ENCODE measurements at regions not wholly inside any gene's neighbourhood (a gene's known extent, or its start where the extent isn't known, plus 50 kb on each side); places are given as distances from the start of the nearest gene placed in this dataset.

DNA sequence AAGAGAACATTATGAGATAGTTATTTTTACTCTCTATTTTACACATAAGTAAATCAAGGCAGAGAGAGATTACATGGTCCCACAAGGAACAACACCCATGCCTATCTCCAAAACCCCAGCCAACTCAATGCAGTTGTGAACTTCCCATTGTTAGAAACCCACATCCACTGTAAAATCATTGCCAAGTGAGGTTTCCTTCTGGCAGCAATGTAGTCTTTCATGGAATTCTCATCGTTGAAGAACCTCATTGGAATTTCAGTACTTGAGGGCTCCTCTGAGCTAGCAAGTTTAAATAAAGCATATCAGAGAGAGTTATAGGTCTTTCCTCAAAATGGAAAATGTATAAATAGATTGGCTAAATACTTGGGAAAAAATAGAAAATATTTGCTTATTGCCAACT is 105.2 kb downstream of the RAD51AP2 start:
- no peaks in the 10 kb centered on the region for H3K79me2 ChIP-seq (ENCODE audit: control insufficient read depth, insufficient read depth, low read length)
- no peak overlapping the region for H3K4me2 ChIP-seq (ENCODE audit: control insufficient read depth, extremely low read depth, insufficient read depth, low read depth, low read length)
- H3K27ac ChIP-seq (ENCODE audit: control insufficient read depth, insufficient read depth, low read length): no peak overlapping the region
- no peaks in the 10 kb centered on the region for H3K27me3 ChIP-seq (ENCODE audit: control insufficient read depth, extremely low read depth, insufficient read depth, low read length)
- DNase-seq (ENCODE audit: low read depth, low spot score) (no peak), FAIRE-seq (peak; percentile 51)
- no peaks in the 10 kb centered on the region for H3K36me3 ChIP-seq (ENCODE audit: control insufficient read depth in 2 of 2, extremely low read depth in 1 of 2, insufficient read depth in 2 of 2, low read length in 2 of 2)
- TF ChIP-seq, protein P1, sequence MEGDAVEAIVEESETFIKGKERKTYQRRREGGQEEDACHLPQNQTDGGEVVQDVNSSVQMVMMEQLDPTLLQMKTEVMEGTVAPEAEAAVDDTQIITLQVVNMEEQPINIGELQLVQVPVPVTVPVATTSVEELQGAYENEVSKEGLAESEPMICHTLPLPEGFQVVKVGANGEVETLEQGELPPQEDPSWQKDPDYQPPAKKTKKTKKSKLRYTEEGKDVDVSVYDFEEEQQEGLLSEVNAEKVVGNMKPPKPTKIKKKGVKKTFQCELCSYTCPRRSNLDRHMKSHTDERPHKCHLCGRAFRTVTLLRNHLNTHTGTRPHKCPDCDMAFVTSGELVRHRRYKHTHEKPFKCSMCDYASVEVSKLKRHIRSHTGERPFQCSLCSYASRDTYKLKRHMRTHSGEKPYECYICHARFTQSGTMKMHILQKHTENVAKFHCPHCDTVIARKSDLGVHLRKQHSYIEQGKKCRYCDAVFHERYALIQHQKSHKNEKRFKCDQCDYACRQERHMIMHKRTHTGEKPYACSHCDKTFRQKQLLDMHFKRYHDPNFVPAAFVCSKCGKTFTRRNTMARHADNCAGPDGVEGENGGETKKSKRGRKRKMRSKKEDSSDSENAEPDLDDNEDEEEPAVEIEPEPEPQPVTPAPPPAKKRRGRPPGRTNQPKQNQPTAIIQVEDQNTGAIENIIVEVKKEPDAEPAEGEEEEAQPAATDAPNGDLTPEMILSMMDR (optimal IDR thresholded peaks at IDR 0.05 in 1 of 3, IDR thresholded peaks at IDR 0.05 in 1 of 3, conservative IDR thresholded peaks at IDR 0.05 in 1 of 3; ENCODE audit: extremely low read depth in 1 of 3, insufficient read depth in 2 of 3, low read length in 3 of 3): no peak
- no peak for TF ChIP-seq EZH2 (IDR thresholded peaks at IDR 0.05; ENCODE audit: low read length)
- dilution Hi-C loops (cut with MboI; ENCODE audit: extremely low pct_ligation_motif_present, low sequenced_read_pairs): no loop called here
- no peak overlapping the region for H3K4me3 ChIP-seq (ENCODE audit: control insufficient read depth in 2 of 3, extremely low read depth in 1 of 3, insufficient read depth in 2 of 3, low read depth in 1 of 3, low read length in 3 of 3)
- H4K20me1 ChIP-seq (ENCODE audit: control insufficient read depth, extremely low read depth, insufficient read depth, low read length): no peaks in the 10 kb centered on the region
- no peak overlapping the region for H2AFZ ChIP-seq (ENCODE audit: control insufficient read depth, low read length)
- H3K9me3 ChIP-seq (ENCODE audit: control insufficient read depth, low read depth, low read length): no peaks in the 10 kb centered on the region
- H3K9me1 ChIP-seq (ENCODE audit: control insufficient read depth, extremely low read depth, insufficient read depth, low read length): no peaks in the 10 kb centered on the region
- H3K4me1 ChIP-seq (ENCODE audit: control insufficient read depth, extremely low read depth, insufficient read depth, low read length): peaks cover 18% of the 10 kb centered on the region
- H3K9ac ChIP-seq (ENCODE audit: control insufficient read depth, extremely low read depth, insufficient read depth, low read length): no peak overlapping the region

DNA sequence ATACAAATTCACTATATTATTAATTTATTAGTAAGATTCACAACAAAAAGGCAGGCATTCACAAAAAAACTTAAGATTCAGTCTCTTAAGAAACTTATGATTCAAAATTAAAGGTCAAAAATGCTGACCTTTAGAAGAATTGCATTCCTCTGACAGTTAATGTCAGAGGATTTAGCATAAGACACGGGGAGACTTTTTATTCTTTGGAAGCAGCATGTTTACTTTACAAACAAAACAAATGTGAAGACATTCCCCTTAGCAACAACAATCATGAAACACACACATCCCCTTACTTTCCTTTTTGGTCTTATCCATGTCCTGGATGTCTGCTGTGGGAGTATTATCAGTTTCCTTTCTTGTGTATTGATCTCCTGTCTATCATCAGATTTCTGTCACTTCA is 117.1 kb downstream of the RAD51AP2 start:
- no peaks in the 10 kb centered on the region for H3K79me2 ChIP-seq (ENCODE audit: control insufficient read depth, insufficient read depth, low read length)
- no peaks in the 10 kb centered on the region for H3K27me3 ChIP-seq (ENCODE audit: control insufficient read depth, extremely low read depth, insufficient read depth, low read length)
- FAIRE-seq (no peak), DNase-seq (ENCODE audit: low read depth, low spot score) (no peak)
- no peaks in the 10 kb centered on the region for H3K9me1 ChIP-seq (ENCODE audit: control insufficient read depth, extremely low read depth, insufficient read depth, low read length)
- no peak for TF ChIP-seq EZH2 (IDR thresholded peaks at IDR 0.05; ENCODE audit: low read length)
- TF ChIP-seq, protein P1 (optimal IDR thresholded peaks at IDR 0.05 in 1 of 3, IDR thresholded peaks at IDR 0.05 in 1 of 3, conservative IDR thresholded peaks at IDR 0.05 in 1 of 3; ENCODE audit: extremely low read depth in 1 of 3, insufficient read depth in 2 of 3, low read length in 3 of 3): no peak
- no peak overlapping the region for H2AFZ ChIP-seq (ENCODE audit: control insufficient read depth, low read length)
- no peaks in the 10 kb centered on the region for H3K9me3 ChIP-seq (ENCODE audit: control insufficient read depth, low read depth, low read length)
- dilution Hi-C loops (cut with MboI; ENCODE audit: extremely low pct_ligation_motif_present, low sequenced_read_pairs): no loop called here
- H3K9ac ChIP-seq (ENCODE audit: control insufficient read depth, extremely low read depth, insufficient read depth, low read length): no peak overlapping the region
- H3K36me3 ChIP-seq (ENCODE audit: control insufficient read depth in 2 of 2, extremely low read depth in 1 of 2, insufficient read depth in 2 of 2, low read length in 2 of 2): no peaks in the 10 kb centered on the region
- H4K20me1 ChIP-seq (ENCODE audit: control insufficient read depth, extremely low read depth, insufficient read depth, low read length): no peaks in the 10 kb centered on the region
- no peak overlapping the region for H3K4me3 ChIP-seq (ENCODE audit: control insufficient read depth in 2 of 3, extremely low read depth in 1 of 3, insufficient read depth in 2 of 3, low read depth in 1 of 3, low read length in 3 of 3)
- H3K4me2 ChIP-seq (ENCODE audit: control insufficient read depth, extremely low read depth, insufficient read depth, low read depth, low read length): no peak overlapping the region
- no peaks in the 10 kb centered on the region for H3K4me1 ChIP-seq (ENCODE audit: control insufficient read depth, extremely low read depth, insufficient read depth, low read length)
- H3K27ac ChIP-seq (ENCODE audit: control insufficient read depth, insufficient read depth, low read length): no peak overlapping the region
